IPS DF 6.9 (cell line): ENCODE measurements at regions not wholly inside any gene's neighbourhood (a gene's known extent, or its start where the extent isn't known, plus 50 kb on each side); places are given as distances from the start of the nearest gene placed in this dataset.

Source experiments
- DNase-seq: peaks from one replicate; pipeline ENCODE4 v3.0.0-alpha.2; 2013; ENCODE audit warnings: low read depth, low spot score
- H3K27ac ChIP-seq: one replicate; pipeline ENCODE4 v1.5.1; 2013; ENCODE audit warnings: low read length, control low read depth
- H3K27me3 ChIP-seq: 2 replicates; pipeline ENCODE4 v1.6.1; 2013; ENCODE audit warnings: mild to moderate bottlenecking, low read length; ENCODE audit not compliant: control insufficient read depth, insufficient read depth
- H3K36me3 ChIP-seq: 2 replicates; pipeline ENCODE4 v1.6.1; 2013; ENCODE audit warnings: low read length; ENCODE audit not compliant: control insufficient read depth, insufficient read depth
- H3K4me1 ChIP-seq: 2 replicates; pipeline ENCODE4 v1.6.1; 2013; ENCODE audit warnings: low read length; ENCODE audit not compliant: control insufficient read depth, insufficient read depth
- H3K4me3 ChIP-seq: 2 replicates; pipeline ENCODE4 v1.5.1; 2013; ENCODE audit warnings: mild to moderate bottlenecking, low read length
- H3K9me3 ChIP-seq: 2 replicates; pipeline ENCODE4 v1.6.1; 2013; ENCODE audit warnings: low read length, inconsistent platforms; ENCODE audit not compliant: control insufficient read depth, insufficient read depth
- WGBS: extraction: QIAGEN DNeasy Blood & Tissue Kit; methylation state at CpG from one replicate; pipeline ENCODE4 v1.1.7; 2013; ENCODE audit warnings: mixed read lengths, missing lambda C conversion rate; ENCODE audit not compliant: insufficient read length, insufficient coverage; 5-methylcytosine and 5-hydroxymethylcytosine counted together

DNA sequence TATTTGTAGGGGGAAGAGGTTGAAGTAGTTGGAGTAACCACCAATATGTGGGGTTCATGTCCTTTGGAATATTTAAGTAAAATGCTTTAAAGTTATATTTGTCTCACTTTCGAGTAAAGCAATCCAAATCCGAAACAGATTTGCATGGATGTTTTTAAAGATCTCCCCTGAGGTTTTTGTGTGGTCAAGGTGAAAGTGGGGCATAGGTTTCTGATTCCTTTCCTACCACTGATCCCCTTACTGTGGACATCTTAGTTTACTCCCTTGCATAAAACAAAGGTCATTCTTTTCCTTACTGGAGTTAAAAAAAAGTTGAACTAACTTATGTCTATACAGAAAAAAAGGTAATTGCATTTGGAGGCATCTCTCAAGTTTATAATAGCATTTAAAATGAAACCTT, 71.9 kb upstream of the PHOX2B start:
- H3K4me1 ChIP-seq: no peaks in the 10 kb centered on the region
- no peaks in the 10 kb centered on the region for H3K36me3 ChIP-seq
- DNase-seq: no peak
- no peaks in the 10 kb centered on the region for H3K27me3 ChIP-seq
- no peak overlapping the region for H3K27ac ChIP-seq
- no CpG with 5 or more reads among the region's 2 CpGs for WGBS
- no peak overlapping the region for H3K4me3 ChIP-seq
- no peaks in the 10 kb centered on the region for H3K9me3 ChIP-seq

DNA sequence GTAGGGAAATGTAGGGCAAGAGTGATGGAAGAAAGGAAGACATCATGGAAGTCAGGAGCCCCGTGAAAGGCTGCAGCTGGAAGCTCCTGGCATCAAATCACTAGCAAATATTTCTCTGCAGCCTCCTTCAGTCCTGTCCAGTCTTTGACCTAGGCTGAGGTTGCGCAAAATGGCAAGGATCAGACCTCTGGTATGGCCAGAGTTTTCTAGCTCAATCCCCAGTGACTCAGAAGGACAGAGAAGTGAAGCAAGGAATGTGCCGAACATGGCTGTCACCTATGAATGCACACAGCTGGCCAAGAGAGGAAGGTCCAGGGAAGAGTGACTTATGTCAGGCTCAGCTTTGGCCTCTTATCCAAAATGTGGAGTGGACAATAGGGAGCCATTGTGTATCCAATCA, 71.1 kb upstream of the PHOX2B start:
- WGBS: no CpG with 5 or more reads among the region's 3 CpGs
- no peaks in the 10 kb centered on the region for H3K36me3 ChIP-seq
- no peak overlapping the region for H3K4me3 ChIP-seq
- no peaks in the 10 kb centered on the region for H3K27me3 ChIP-seq
- H3K4me1 ChIP-seq: no peaks in the 10 kb centered on the region
- no peak for DNase-seq
- no peak overlapping the region for H3K27ac ChIP-seq
- no peaks in the 10 kb centered on the region for H3K9me3 ChIP-seq

DNA sequence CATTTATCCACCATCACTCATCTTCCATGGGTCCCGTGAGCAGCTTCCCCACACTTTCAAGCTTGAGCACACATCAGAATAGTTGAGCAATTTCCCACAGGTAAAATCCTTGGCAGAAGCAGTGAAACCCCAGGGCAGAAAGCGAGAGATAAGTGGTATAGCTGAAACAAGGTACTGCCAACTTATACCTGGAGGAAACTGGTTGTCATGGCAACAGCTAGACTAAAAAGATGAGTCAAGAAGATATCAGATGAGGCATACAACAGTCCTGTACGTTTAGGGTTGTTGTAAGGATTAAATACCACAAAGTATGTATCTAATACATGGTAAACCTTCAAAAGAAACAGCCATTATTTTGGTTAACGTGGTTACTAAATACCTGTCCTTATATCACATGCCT, 66.9 kb upstream of the PHOX2B start:
- Histone ChIP-seq H3K4me3 (no peak overlapping the region), H3K9me3 (no peaks in the 10 kb centered on the region), H3K27me3 (no peaks in the 10 kb centered on the region), H3K4me1 (no peaks in the 10 kb centered on the region), H3K27ac (no peak overlapping the region), H3K36me3 (no peaks in the 10 kb centered on the region)
- DNase-seq: no peak
- no CpG with 5 or more reads among the region's 4 CpGs for whole genome bisulfite sequencing

DNA sequence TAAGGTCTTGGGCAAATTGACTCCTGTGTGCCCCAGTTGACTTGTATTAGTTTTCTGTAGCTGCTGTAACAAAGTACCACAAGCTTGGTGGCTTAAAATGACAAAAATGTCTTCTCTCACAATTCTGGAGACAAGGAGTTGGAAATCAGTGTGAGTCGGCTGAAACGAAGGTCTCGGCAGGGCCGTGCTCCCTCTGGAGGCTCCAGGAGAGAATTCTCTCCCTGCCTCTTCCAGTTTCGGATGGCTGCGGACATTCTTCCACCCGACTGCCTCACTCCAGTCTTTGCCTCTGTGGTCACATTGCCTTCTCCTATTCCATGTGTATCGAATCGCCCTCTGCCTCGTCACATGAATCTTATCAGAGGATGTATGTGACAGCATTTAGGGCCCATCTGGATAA, 66.0 kb upstream of the PHOX2B start:
- no peak overlapping the region for H3K4me3 ChIP-seq
- no peaks in the 10 kb centered on the region for H3K36me3 ChIP-seq
- no peaks in the 10 kb centered on the region for H3K27me3 ChIP-seq
- no peaks in the 10 kb centered on the region for H3K9me3 ChIP-seq
- peak; percentile 27 for DNase-seq
- WGBS: no CpG with 5 or more reads among the region's 10 CpGs
- no peaks in the 10 kb centered on the region for H3K4me1 ChIP-seq
- H3K27ac ChIP-seq: no peak overlapping the region

DNA sequence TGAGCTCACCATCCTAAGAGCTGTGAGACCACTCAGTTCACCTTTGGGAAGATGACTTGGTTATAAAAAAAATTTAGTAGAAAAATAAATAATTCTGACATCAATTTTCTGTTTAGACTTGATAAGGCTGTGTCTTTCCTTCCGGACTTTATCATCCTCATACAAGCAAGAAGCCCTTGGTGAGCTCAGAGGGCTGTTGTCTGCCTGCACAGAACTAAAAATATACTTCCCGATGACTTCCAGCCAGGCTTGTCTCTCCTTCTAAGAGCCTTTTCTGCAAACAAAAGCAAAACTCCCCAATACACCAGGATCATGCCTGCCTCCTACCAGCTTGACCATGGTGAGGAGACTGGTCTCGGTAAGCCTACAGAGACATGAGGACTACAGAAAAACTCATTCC, 58.3 kb upstream of the PHOX2B start:
- no peaks in the 10 kb centered on the region for H3K9me3 ChIP-seq
- H3K36me3 ChIP-seq: no peaks in the 10 kb centered on the region
- H3K4me1 ChIP-seq: no peaks in the 10 kb centered on the region
- no CpG with 5 or more reads among the region's 3 CpGs for WGBS
- no peak overlapping the region for H3K27ac ChIP-seq
- H3K4me3 ChIP-seq: no peak overlapping the region
- no peak for DNase-seq
- H3K27me3 ChIP-seq: no peaks in the 10 kb centered on the region

DNA sequence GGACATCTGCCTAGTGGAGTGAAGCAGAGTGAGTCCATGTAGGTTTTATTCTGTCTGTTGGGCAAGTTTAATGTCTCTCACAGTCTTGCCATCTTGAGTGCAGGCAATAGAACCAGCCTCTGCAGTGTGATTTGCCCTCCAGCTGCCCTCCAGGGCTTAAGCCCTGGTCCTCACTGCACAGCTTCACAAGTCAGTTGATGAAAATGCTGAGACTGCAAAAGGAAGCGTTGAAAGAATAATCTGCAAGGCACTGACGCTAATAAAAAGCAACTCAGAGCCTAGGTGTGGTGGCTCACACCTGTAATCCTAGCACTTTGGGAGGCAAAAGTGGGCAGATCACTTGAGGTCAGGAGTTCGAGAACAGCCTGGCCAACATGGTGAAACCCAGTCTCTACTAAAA, 54.1 kb upstream of the PHOX2B start:
- Histone ChIP-seq H3K4me3 (no peak overlapping the region), H3K4me1 (no peaks in the 10 kb centered on the region), H3K36me3 (no peaks in the 10 kb centered on the region), H3K27me3 (no peaks in the 10 kb centered on the region), H3K27ac (no peak overlapping the region), H3K9me3 (no peaks in the 10 kb centered on the region)
- no peak for DNase-seq
- no CpG with 5 or more reads among the region's 3 CpGs for WGBS

DNA sequence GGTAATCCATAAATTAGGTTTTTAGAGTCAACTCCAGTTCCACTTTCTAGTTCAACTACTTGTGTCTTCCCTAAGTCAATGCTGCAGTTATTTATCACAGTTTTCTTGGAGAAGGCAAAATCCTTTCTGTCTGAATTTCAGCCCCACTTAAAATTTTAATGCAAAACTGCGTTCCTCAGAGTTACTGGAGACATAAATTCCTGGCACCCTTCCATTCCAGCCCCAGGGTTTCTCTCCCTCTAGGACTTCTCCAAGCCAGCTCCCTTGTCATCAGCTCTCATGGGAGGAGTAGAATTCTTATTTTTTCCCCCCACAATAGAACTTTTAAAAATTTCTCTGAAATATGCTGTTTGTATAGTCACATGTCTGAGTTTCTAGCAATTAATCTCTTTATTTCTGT, 50.6 kb upstream of the PHOX2B start:
- no peaks in the 10 kb centered on the region for H3K9me3 ChIP-seq
- H3K4me3 ChIP-seq: no peak overlapping the region
- H3K36me3 ChIP-seq: no peaks in the 10 kb centered on the region
- H3K4me1 ChIP-seq: peaks cover 1% of the 10 kb centered on the region; the same call in 1 of the 2 replicates
- no peak for DNase-seq
- H3K27me3 ChIP-seq: no peaks in the 10 kb centered on the region
- H3K27ac ChIP-seq: no peak overlapping the region
- WGBS: no CpG with 5 or more reads among the region's 1 CpG
